WERI-Rb-1 (cell line): ENCODE measurements at regions not wholly inside any gene's neighbourhood (a gene's known extent, or its start where the extent isn't known, plus 50 kb on each side); places are given as distances from the start of the nearest gene placed in this dataset.
A peak's percentile ranks its signal among the peaks of the same experiment; 100 is the strongest.

ENCODE experiments used
- DNase-seq: peaks from one replicate; pipeline ENCODE4 v3.0.0-alpha.2; 2020
- H3K27ac ChIP-seq: fragments of 250-450 bp; sonication (Bioruptor Pico); 2 replicates; pipeline ENCODE4 v1.5.1; 2020; ENCODE audit warnings: mild to moderate bottlenecking, moderate library complexity
- H3K27me3 ChIP-seq: fragments of 250-450 bp; sonication (Bioruptor Pico); 2 replicates; pipeline ENCODE4 v1.5.1; 2021; ENCODE audit warnings: mild to moderate bottlenecking, low read depth, moderate library complexity; ENCODE audit not compliant: insufficient read depth, severe bottlenecking
- H3K36me3 ChIP-seq: fragments of 250-450 bp; sonication (Bioruptor Pico); 2 replicates; pipeline ENCODE4 v1.5.1; 2020; ENCODE audit warnings: mild to moderate bottlenecking, moderate library complexity
- H3K4me3 ChIP-seq: 2 replicates; pipeline ENCODE4 v1.5.1; 2011; ENCODE audit warnings: low read depth, mild to moderate bottlenecking, control low read depth, low read length
- H3K9me3 ChIP-seq: fragments of 250-450 bp; sonication (Bioruptor Pico); 2 replicates; pipeline ENCODE4 v1.5.1; 2021; ENCODE audit warnings: mild to moderate bottlenecking, moderate library complexity; ENCODE audit not compliant: severe bottlenecking
- CTCF ChIP-seq: IDR thresholded peaks from 2 replicates; pipeline ENCODE4 v1.5.1; 2011; ENCODE audit warnings: low read depth, mild to moderate bottlenecking, control low read depth, inconsistent platforms, low read length

DNA sequence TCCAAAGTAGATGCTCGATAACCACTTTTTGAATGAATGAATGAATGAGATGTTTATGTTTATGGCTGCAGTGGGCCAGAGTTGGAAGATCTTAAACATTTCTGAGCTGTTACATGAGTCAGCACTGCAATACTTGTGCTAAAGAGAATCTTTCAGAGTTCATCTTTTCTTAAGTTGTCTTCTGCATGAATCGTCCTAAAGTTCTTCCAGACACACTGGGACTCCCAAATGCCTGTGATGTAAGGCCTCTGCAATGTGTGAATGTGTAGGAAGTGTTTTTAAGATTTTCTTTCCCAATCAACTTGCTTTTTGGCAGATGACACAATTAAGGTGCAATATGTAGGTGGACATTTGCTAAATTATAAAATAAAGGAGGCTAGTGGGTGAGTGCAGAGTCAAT lies 50.3 kb upstream of the TRIM9 start:
- Histone ChIP-seq H3K27me3 (no peaks in the 10 kb centered on the region), H3K4me3 (no peak overlapping the region), H3K9me3 (peaks cover 2% of the 10 kb centered on the region), H3K27ac (no peak overlapping the region), H3K36me3 (no peaks in the 10 kb centered on the region)
- TF ChIP-seq CTCF: no peak
- DNase-seq: no peak

GRCh38 chr14:51147183-51147582 lies 52.3 kb upstream of the TRIM9 start:
- Histone ChIP-seq H3K9me3 (no peaks in the 10 kb centered on the region), H3K36me3 (no peaks in the 10 kb centered on the region), H3K27me3 (no peaks in the 10 kb centered on the region), H3K4me3 (no peak overlapping the region), H3K27ac (no peak overlapping the region)
- DNase-seq: no peak
- no peak for TF ChIP-seq CTCF

GRCh38 chr14:51155326-51155725 lies 60.4 kb upstream of the TRIM9 start:
- H3K36me3 ChIP-seq: no peaks in the 10 kb centered on the region
- no peak overlapping the region for H3K4me3 ChIP-seq
- no peak for TF ChIP-seq CTCF
- no peak for DNase-seq
- H3K9me3 ChIP-seq: no peaks in the 10 kb centered on the region
- no peak overlapping the region for H3K27ac ChIP-seq
- H3K27me3 ChIP-seq: no peaks in the 10 kb centered on the region

DNA sequence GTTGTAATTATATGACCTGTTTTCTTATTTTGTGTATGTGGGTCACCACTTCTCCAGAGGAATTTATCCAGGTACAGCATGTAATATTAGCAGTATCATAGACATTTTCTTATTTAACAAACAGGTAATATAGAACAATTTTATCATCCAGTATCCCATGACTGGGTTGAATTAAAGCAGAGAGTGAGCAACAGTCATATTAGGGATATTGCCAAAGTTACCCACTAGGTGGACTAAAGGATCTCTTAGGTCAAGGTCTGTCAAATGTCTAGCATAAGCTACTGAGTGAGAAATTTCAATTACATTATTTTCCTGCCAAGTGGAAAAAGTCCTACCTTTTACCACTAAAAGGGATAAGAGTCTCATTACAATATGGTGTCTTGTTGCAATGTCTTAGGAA lies 62.1 kb upstream of the TRIM9 start:
- Histone ChIP-seq H3K27ac (no peak overlapping the region), H3K4me3 (no peak overlapping the region), H3K36me3 (no peaks in the 10 kb centered on the region), H3K9me3 (no peaks in the 10 kb centered on the region), H3K27me3 (no peaks in the 10 kb centered on the region)
- no peak for DNase-seq
- peak; percentile 44 for TF ChIP-seq CTCF

- Histone ChIP-seq H3K27ac (no peak overlapping the region), H3K4me3 (no peak overlapping the region), H3K36me3 (no peaks in the 10 kb centered on the region), H3K9me3 (no peaks in the 10 kb centered on the region), H3K27me3 (no peaks in the 10 kb centered on the region)
- no peak for TF ChIP-seq CTCF
- DNase-seq: no peak
Observed at GRCh38 chr14:51160871-51161270, 66.0 kb upstream of the TRIM9 start.

DNA sequence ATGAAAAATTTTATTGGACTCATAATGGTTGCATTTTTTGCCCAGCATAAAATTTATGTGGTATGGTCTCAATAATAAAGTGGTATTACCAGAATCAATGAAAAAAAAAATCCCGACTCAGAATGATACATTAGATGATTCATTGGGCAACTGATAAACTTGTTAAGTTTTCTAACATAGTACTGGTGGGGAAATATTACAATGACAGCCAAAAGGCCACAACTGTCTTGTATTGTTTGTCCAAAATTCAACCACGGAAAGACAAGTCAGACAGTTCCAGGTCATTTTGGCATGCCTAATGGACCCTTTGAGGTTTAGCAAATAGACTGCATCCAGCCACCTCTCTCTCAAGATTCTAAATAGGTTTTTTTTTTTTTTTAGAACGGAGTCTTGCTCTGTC lies 70.5 kb upstream of the TRIM9 start:
- TF ChIP-seq CTCF: no peak
- no peak for DNase-seq
- no peak overlapping the region for H3K4me3 ChIP-seq
- H3K9me3 ChIP-seq: no peaks in the 10 kb centered on the region
- H3K27ac ChIP-seq: no peak overlapping the region
- no peaks in the 10 kb centered on the region for H3K36me3 ChIP-seq
- H3K27me3 ChIP-seq: no peaks in the 10 kb centered on the region
